Immature natural killer cell (primary cell): ENCODE measurements at regions not wholly inside any gene's neighbourhood (a gene's known extent, or its start where the extent isn't known, plus 50 kb on each side); places are given as distances from the start of the nearest gene placed in this dataset.

ENCODE experiments used
- DNase-seq, 3 donors: peaks; one replicate each; pipeline ENCODE4 v3.0.0; 2022; ENCODE audit warnings: mixed read lengths in 1 of 3
- H3K27ac Mint-ChIP-seq, 6 donors: one replicate each; pipeline ENCODE4 v1.8.0; 2020; ENCODE audit warnings: mixed read lengths in 6 of 6, mild to moderate bottlenecking in 5 of 6, inconsistent platforms in 4 of 6, moderate library complexity in 3 of 6
- H3K27me3 Mint-ChIP-seq, 3 donors: one replicate each; pipeline ENCODE4 v1.8.0; 2020 to 2021; ENCODE audit warnings: low read depth in 3 of 3, mild to moderate bottlenecking in 3 of 3, mixed read lengths in 3 of 3, moderate library complexity in 3 of 3, inconsistent platforms in 1 of 3
- H3K36me3 Mint-ChIP-seq, 3 donors: one replicate each; pipeline ENCODE4 v1.8.0; 2020; ENCODE audit warnings: mixed read lengths in 3 of 3, inconsistent platforms in 2 of 3, mild to moderate bottlenecking in 2 of 3
- H3K4me1 Mint-ChIP-seq, 2 donors: one replicate each; pipeline ENCODE4 v1.8.0; 2020; ENCODE audit warnings: inconsistent platforms in 2 of 2, mild to moderate bottlenecking in 2 of 2, mixed read lengths in 2 of 2, moderate library complexity in 1 of 2
- H3K4me3 Mint-ChIP-seq, 5 donors: one replicate each; pipeline ENCODE4 v1.8.0; 2020; ENCODE audit warnings: mild to moderate bottlenecking in 5 of 5, mixed read lengths in 5 of 5, inconsistent platforms in 3 of 5, moderate library complexity in 3 of 5
- H3K9me3 Mint-ChIP-seq, 6 donors: one replicate each; pipeline ENCODE4 v1.8.0; 2020; ENCODE audit warnings: mild to moderate bottlenecking in 6 of 6, mixed read lengths in 6 of 6, inconsistent platforms in 4 of 6, moderate library complexity in 3 of 6

DNA sequence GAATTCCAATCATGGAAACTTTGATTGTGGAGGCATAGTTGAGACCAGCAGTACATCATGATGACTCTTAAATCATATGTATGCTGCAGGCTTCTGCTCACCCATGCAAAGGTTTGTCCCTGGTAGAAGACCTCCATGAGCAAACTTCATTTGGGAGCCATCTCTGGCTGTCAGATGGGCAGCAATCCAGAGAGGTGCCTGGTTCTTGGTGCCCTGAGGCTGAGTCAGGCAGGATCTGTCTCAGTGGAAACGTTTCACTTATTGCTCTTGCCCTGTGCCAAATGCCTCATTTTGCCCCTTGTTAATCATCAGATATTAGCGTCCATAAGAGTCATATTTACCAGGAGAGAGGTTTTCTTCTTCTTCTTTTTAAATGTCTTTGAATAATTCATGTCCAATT, 151.5 kb upstream of the CELF4 start:
- H3K9me3 Mint-ChIP-seq: peaks cover 0 to 10% (median 3%) of the 10 kb centered on the region in 6 donors
- no peak overlapping the region for H3K27ac Mint-ChIP-seq
- no peak overlapping the region for H3K4me3 Mint-ChIP-seq
- H3K27me3 Mint-ChIP-seq: peaks cover 0 to 3% (median 0%) of the 10 kb centered on the region in 3 donors
- no peaks in the 10 kb centered on the region for H3K36me3 Mint-ChIP-seq
- no peak for DNase-seq
- H3K4me1 Mint-ChIP-seq: no peaks in the 10 kb centered on the region

DNA sequence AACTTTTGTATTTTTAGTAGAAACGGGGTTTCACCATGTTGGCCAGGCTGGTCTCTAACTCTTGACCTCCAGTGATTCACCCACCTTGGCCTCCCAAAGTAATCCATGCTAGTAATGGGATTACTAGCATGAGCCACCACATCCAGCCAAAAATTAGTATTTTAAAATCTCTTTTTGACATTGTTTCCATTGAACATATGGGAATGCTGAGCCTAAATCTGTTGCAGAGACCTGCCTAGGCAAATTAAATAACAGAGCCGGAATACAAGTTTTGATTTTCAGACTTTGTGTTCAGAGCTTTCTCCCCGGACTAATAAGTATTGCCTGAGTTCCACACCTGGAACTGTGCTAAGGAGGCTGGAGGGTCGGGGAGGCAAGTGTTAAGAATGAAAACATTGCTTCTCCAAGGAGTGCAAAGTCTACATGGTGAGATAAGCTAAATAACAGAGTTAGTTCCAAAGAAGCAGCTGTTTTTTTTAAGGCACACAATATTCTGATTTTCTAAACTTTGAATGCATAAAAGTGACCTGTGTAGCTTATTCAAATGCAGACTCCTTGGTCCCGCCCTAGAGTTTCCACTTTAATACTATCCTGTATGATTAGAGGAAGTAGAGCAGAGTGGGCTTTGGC, 150.6 kb upstream of the CELF4 start:
- no peaks in the 10 kb centered on the region for H3K27me3 Mint-ChIP-seq
- DNase-seq: no peak
- no peaks in the 10 kb centered on the region for H3K36me3 Mint-ChIP-seq
- no peak overlapping the region for H3K4me3 Mint-ChIP-seq
- no peak overlapping the region for H3K27ac Mint-ChIP-seq
- peaks cover 0 to 10% (median 4%) of the 10 kb centered on the region in 6 donors for H3K9me3 Mint-ChIP-seq
- no peaks in the 10 kb centered on the region for H3K4me1 Mint-ChIP-seq

DNA sequence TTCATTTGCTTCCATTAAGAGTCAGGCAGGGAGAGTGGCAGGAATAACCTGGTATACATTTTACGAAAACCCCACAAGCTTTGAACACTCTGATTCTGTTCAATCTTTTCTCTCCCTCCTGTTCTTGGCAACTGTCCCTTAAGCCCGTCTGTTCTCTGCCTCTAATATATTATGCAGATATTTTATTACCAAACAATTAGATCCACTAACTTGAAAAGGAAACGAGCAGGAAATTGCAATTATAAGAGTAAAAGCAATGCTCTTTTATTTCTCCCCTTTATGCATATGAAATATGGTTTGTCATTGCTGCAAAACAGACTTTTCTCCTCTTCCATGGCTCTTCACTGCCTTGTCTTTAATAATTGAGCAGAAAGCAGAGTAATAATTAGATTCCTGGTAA, 149.1 kb upstream of the CELF4 start:
- Mint-ChIP-seq H3K27me3 (no peaks in the 10 kb centered on the region), H3K27ac (no peak overlapping the region), H3K9me3 (peaks cover 0 to 10% (median 2%) of the 10 kb centered on the region in 6 donors), H3K36me3 (no peaks in the 10 kb centered on the region), H3K4me3 (no peak overlapping the region), H3K4me1 (no peaks in the 10 kb centered on the region)
- DNase-seq: no peak

DNA sequence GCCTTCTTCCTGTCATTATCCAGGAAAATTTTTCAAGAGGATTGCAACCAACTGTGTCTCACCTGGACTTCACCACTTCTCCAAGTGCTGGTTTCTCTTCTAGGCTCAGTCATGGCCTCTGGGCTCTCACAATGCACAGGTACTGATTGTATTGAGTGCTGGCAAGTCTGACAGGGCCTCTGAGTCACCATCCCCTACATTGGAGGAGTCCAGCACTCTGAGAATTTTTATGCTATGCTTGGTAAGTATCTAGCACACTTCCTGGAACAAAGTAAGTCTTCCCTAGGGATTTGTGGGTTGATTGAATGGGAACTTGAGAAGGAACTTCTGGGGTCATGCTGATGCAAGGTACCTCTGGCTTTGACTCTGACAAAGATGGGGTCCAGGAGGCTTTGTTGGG, 147.2 kb upstream of the CELF4 start:
- Mint-ChIP-seq H3K9me3 (peaks cover 0 to 10% (median 2%) of the 10 kb centered on the region in 6 donors), H3K4me3 (no peak overlapping the region), H3K27me3 (no peaks in the 10 kb centered on the region), H3K36me3 (no peaks in the 10 kb centered on the region), H3K27ac (no peak overlapping the region), H3K4me1 (no peaks in the 10 kb centered on the region)
- DNase-seq: no peak

DNA sequence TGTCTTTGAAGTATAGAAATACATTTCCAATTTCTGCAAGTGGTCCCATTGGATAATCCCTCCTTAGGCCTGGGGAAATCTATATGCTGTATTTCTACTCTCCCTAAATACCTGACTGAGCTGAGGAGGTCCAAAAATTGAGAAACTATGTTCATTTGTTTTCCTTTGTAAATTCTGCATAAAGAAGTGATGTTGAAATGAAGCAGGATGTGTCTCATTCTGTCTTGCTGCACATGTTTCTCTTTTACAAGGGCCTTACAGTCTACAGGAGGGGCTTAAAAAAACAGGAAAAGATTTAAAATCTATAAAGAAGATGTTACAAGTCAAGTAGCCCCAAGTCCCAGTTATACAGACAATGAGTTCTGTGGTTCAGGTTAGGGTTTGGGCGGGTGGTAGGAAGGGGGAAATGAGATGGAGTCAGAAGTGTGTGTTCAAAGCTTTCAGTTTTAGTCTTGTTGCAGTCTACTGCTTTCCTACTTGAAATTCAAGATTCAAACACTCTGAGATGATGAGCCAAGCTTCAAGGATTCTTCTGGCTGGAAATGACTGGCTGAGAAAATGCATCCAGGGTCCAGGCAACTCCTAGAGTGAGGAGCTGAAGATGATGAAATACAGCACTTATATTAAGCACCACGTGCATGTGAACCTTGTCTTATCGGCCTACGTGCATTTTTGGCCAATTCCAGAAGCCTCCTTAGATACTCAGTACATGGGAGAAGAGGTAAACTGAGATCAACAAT, 146.3 kb upstream of the CELF4 start:
- H3K36me3 Mint-ChIP-seq: no peaks in the 10 kb centered on the region
- H3K4me3 Mint-ChIP-seq: no peak overlapping the region
- no peaks in the 10 kb centered on the region for H3K27me3 Mint-ChIP-seq
- H3K27ac Mint-ChIP-seq: no peak overlapping the region
- no peaks in the 10 kb centered on the region for H3K4me1 Mint-ChIP-seq
- DNase-seq: no peak
- peaks cover 0 to 10% (median 2%) of the 10 kb centered on the region in 6 donors for H3K9me3 Mint-ChIP-seq

DNA sequence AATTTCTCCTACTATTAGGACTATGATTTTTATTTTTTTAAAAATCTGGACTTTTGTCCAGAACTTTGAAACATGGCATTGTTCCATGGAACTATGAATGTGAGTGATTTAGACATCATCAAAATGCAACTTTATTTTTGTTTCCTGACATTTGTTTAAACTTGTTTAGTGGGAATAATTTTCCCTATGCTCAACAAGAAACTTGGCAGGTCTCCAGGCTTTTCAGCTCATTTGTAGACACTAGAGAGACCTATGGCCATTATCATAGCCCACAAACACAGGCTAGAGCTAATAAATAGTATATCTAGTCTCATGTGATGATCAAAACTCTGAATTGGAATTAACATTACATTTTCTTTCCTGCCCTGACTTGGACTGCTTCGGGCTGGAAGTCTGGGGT, 145.1 kb upstream of the CELF4 start:
- no peaks in the 10 kb centered on the region for H3K4me1 Mint-ChIP-seq
- no peak overlapping the region for H3K4me3 Mint-ChIP-seq
- DNase-seq: no peak
- no peaks in the 10 kb centered on the region for H3K36me3 Mint-ChIP-seq
- peaks cover 0 to 10% (median 2%) of the 10 kb centered on the region in 6 donors for H3K9me3 Mint-ChIP-seq
- no peak overlapping the region for H3K27ac Mint-ChIP-seq
- H3K27me3 Mint-ChIP-seq: no peaks in the 10 kb centered on the region

DNA sequence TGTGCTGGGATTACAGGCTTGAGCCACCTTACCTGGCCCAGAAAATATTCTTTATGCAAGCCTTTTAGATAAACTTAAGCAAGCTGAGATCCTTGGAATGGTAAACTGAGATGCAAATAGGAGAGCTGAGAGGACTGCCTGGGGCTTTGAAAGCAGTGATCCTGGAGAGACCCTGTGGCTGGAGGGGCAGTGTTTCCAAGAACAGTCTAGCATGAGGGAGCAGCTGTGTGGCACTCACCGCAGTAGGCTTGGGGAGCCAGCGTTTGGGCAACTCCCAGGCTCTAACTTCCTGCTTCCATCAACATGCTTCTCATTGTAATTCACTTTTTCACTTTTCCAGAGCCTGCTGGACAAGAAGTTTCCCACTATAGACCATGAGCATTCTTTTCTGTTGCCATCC, 144.1 kb upstream of the CELF4 start:
- Mint-ChIP-seq H3K36me3 (no peaks in the 10 kb centered on the region), H3K9me3 (peaks cover 0 to 3% (median under 1%) of the 10 kb centered on the region in 6 donors), H3K4me1 (no peaks in the 10 kb centered on the region), H3K27me3 (no peaks in the 10 kb centered on the region), H3K4me3 (no peak overlapping the region), H3K27ac (no peak overlapping the region)
- no peak for DNase-seq

DNA sequence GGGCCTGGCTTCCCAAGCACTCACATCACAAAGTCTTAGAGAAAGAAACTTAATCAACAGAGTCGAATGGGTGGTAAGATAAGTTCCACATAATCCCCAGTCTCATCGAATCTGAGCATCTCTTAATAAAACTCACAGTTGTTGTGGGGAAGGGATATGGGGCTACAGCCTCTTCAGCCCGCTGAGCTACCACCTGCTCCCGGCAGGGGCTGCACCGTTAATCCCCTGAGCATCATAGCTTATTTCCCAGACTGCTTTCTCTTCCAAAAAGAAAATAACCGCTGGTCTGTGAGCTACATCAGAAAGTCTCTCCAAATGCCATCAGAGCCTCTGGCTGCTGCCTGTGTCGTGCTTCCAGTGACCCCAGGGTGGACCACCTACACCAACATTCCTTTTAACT, 139.4 kb upstream of the CELF4 start:
- no peaks in the 10 kb centered on the region for H3K4me1 Mint-ChIP-seq
- H3K27me3 Mint-ChIP-seq: peaks cover 0 to 2% (median 0%) of the 10 kb centered on the region in 3 donors
- H3K27ac Mint-ChIP-seq: no peak overlapping the region
- H3K9me3 Mint-ChIP-seq: peaks cover 0 to 6% (median 0%) of the 10 kb centered on the region in 6 donors
- H3K36me3 Mint-ChIP-seq: no peaks in the 10 kb centered on the region
- H3K4me3 Mint-ChIP-seq: no peak overlapping the region
- no peak for DNase-seq

DNA sequence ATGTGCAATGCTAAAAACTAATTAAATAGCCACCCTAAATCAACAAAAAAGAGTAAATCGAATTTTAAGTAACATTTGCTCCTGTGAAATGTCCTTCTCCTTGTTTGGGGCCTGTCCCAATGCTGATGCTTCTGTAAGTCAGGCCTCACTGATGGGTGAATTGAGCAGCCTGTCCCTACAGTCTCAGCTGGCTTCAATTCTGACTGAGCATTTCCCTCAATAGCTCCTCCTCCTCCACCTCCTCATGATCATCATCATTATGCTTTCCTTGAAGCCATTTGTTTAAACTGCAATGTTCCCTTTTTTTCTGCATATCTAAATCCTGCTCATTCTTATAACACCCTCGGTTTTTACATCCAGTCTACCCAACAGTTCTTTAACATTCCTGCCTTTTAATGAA, 137.2 kb upstream of the CELF4 start:
- no peak overlapping the region for H3K4me3 Mint-ChIP-seq

DNA sequence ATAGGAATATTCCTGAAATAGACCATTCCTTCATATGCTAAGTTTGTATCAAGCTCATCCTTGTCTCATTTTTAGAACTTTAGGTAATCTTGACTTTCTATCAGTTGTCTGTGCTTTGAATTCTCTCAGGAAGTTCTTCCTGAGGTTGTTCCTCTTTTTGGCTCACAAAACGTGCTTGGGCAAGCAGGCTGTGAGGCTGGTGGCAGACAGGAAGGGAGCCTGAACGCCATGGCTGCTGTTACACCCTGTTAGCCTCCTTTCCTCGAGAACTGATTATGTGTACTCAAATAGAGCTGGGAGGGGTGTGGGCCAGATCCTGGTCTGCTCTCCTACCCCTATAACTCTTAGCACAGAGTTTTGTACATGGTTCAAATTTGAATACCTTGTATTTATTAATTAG, 136.4 kb upstream of the CELF4 start:
- H3K27me3 Mint-ChIP-seq: peaks cover 0 to 2% (median 0%) of the 10 kb centered on the region in 3 donors
- no peak for DNase-seq
- H3K4me3 Mint-ChIP-seq: no peak overlapping the region
- peaks cover 0 to 6% (median 0%) of the 10 kb centered on the region in 6 donors for H3K9me3 Mint-ChIP-seq
- no peaks in the 10 kb centered on the region for H3K36me3 Mint-ChIP-seq
- H3K4me1 Mint-ChIP-seq: no peaks in the 10 kb centered on the region
- no peak overlapping the region for H3K27ac Mint-ChIP-seq

More for the DNA sequence above, 137.2 kb upstream of the CELF4 start:
- H3K36me3 Mint-ChIP-seq: no peaks in the 10 kb centered on the region
- peaks cover 0 to 2% (median 0%) of the 10 kb centered on the region in 3 donors for H3K27me3 Mint-ChIP-seq
- H3K4me1 Mint-ChIP-seq: no peaks in the 10 kb centered on the region
- DNase-seq: no peak
- H3K9me3 Mint-ChIP-seq: peaks cover 0 to 6% (median 0%) of the 10 kb centered on the region in 6 donors
- no peak overlapping the region for H3K27ac Mint-ChIP-seq

DNA sequence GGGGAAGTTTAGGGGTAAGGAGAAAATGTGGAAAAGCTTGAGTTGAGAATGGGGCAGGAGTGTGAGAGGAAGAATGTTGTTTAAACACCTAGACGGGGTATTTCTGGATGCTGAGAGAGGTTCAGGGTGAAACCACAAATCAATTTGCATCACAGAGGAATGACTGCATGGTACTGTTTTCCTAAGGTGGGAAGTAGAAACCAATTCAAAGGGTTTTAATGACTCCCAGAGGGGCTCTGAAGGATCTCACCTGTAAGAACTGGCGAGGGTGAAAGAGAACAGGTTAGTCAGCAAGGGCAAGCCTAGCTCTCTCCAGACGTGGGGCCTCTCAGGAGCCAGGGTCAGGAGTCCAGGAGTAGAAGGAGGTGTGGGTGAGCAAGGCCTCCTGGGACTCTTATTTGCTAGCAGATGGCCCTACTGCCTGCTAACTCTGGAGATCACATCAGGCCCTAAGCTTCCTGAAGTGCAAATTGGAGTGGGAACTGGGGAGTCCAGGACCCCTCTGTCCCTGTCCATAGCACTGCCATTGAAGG, 133.0 kb upstream of the CELF4 start:
- no peaks in the 10 kb centered on the region for H3K4me1 Mint-ChIP-seq
- peaks cover 0 to 2% (median 0%) of the 10 kb centered on the region in 3 donors for H3K27me3 Mint-ChIP-seq
- H3K9me3 Mint-ChIP-seq: peaks cover 0 to 7% (median 3%) of the 10 kb centered on the region in 6 donors
- H3K36me3 Mint-ChIP-seq: no peaks in the 10 kb centered on the region
- H3K4me3 Mint-ChIP-seq: no peak overlapping the region
- DNase-seq: no peak
- no peak overlapping the region for H3K27ac Mint-ChIP-seq

DNA sequence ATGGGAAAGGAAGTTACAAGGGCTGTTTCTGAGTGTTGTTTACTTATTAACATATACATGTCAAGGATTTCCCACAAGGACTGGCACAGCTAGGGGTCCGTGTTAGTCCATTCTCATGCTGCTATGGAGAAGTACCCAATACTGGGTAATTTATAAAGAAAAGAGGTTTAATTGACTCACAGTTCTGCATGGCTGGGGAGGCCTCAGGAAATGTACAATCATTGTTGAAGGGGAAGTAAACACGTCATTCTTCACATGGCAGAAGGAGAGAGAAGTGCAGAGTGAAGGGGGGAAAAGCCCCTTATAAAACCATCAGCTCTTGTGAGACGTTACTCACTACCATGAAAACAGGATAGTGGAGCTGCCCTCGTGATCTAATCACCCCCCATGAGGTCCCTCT, 128.9 kb upstream of the CELF4 start:
- Mint-ChIP-seq H3K4me1 (no peaks in the 10 kb centered on the region), H3K4me3 (no peak overlapping the region), H3K27me3 (no peaks in the 10 kb centered on the region), H3K36me3 (no peaks in the 10 kb centered on the region), H3K9me3 (peaks cover 0 to 7% (median 3%) of the 10 kb centered on the region in 6 donors), H3K27ac (no peak overlapping the region)
- DNase-seq: no peak

DNA sequence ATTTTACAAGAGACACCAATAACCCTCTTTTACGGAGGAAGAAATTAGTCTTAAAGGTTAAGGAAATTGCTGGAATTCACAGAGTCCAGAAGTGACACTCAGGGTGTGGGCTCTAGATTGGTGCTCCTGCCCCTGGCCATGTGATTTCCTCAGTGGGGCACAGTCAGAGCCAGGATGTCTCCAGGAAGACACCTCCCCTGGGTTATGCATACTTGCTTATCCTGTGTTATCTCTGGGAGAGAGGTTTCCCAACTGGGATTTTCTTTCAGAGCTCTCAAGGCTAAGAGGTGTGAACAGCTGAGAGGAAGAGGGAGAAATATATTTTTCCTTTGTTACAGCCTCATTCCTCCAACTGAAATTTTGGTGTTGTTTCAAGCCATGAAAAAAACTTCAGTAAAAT, 125.6 kb upstream of the CELF4 start:
- H3K27me3 Mint-ChIP-seq: peaks cover 0 to 5% (median 0%) of the 10 kb centered on the region in 3 donors
- peaks cover 1 to 25% (median 5%) of the 10 kb centered on the region in 6 donors for H3K9me3 Mint-ChIP-seq
- no peak overlapping the region for H3K4me3 Mint-ChIP-seq
- no peak for DNase-seq
- H3K27ac Mint-ChIP-seq: no peak overlapping the region
- no peaks in the 10 kb centered on the region for H3K4me1 Mint-ChIP-seq
- H3K36me3 Mint-ChIP-seq: no peaks in the 10 kb centered on the region

DNA sequence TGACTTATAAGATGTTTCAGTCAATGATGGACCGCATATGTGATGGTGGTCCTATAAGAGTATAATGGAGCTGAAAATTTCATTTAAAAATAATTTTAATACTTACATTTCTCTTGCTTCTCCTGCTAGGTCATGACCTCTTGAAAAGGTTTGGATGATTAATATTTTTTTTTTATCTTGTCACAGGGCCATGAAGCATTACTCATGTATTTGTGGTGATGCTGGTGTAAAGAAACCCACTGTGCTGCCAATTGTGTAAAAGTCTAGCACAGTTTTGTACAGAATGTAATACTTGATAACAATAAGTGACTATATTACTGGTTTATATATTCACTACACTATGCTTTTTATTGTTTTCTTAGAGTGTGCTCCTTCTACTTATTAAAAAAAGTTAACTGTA, 124.2 kb upstream of the CELF4 start:
- Mint-ChIP-seq H3K9me3 (peaks cover 4 to 25% (median 5%) of the 10 kb centered on the region in 6 donors), H3K27ac (no peak overlapping the region), H3K4me1 (no peaks in the 10 kb centered on the region), H3K27me3 (peaks cover 0 to 6% (median 0%) of the 10 kb centered on the region in 3 donors), H3K4me3 (no peak overlapping the region), H3K36me3 (no peaks in the 10 kb centered on the region)
- no peak for DNase-seq
